Spleen (tissue), 7 donors: ENCODE measurements at regions not wholly inside any gene's neighbourhood (a gene's known extent, or its start where the extent isn't known, plus 50 kb on each side); places are given as distances from the start of the nearest gene placed in this dataset.

Source experiments
- CTCF ChIP-seq, 11 experiments: fragments of 200-600 bp in 7 of 11; fragments of 450-650 bp in 4 of 11; sonication (generic) in 4 of 11; IDR thresholded peaks in 8 of 11; conservative IDR thresholded peaks in 3 of 11; 1 replicate in 7 of 11; 2 replicates in 4 of 11; pipeline versions ENCODE4 v1.4.0 to v1.8.0; 2016 to 2021; ENCODE audit warnings: antibody characterized with exemption in 11 of 11, inconsistent platforms in 4 of 11, mild to moderate bottlenecking in 1 of 11
- POLR2A ChIP-seq, 3 donors: fragments of 450-650 bp; IDR thresholded peaks; one replicate each; pipeline ENCODE4 v1.5.1; 2017; ENCODE audit warnings: antibody characterized with exemption in 3 of 3, mild to moderate bottlenecking in 1 of 3
- donor health status: DM: no; HTN: no; CAD: no; lungs with moderate emphysema.
- donor health status: DM: no; HTN: no; CAD: no.
- donor health status: DM: no; HTN: no; CAD: no.

- TF ChIP-seq POLR2A (IDR thresholded peaks at IDR 0.05) (no peak), CTCF (IDR thresholded peaks at IDR 0.05 in 8 of 11, conservative IDR thresholded peaks at IDR 0.05 in 3 of 11) (no peak)
Observed at GRCh38 chr2:14245901-14246300, 386.6 kb upstream of the LRATD1 start.
